ENCODE measurements at regions not wholly inside any gene's neighbourhood (a gene's known extent, or its start where the extent isn't known, plus 50 kb on each side); places are given as distances from the start of the nearest gene placed in this dataset.

DNA sequence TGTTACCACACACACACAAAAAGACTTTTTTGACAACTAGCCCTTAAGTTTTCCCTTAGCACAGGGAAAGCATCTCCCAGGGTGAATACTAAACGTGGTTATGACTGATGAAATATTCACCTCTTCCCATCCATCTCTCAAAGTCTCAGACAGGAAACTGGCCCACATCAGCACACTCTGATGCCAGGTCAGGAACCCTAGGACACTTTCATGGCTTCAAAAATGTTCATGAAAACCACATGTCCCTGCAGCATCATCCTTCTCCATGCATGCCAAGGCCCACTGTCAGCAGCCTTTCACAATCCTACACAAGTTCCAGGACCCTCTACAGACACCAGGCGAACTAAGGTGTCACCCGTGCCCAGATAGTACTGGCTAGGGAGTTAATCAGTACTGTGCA, 68.7 kb downstream of the DNTTIP2 start:
- TF ChIP-seq, protein P1, sequence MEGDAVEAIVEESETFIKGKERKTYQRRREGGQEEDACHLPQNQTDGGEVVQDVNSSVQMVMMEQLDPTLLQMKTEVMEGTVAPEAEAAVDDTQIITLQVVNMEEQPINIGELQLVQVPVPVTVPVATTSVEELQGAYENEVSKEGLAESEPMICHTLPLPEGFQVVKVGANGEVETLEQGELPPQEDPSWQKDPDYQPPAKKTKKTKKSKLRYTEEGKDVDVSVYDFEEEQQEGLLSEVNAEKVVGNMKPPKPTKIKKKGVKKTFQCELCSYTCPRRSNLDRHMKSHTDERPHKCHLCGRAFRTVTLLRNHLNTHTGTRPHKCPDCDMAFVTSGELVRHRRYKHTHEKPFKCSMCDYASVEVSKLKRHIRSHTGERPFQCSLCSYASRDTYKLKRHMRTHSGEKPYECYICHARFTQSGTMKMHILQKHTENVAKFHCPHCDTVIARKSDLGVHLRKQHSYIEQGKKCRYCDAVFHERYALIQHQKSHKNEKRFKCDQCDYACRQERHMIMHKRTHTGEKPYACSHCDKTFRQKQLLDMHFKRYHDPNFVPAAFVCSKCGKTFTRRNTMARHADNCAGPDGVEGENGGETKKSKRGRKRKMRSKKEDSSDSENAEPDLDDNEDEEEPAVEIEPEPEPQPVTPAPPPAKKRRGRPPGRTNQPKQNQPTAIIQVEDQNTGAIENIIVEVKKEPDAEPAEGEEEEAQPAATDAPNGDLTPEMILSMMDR (IDR thresholded peaks at IDR 0.05; ENCODE audit: insufficient read depth, low read length) = no peak
- peak; percentile 56 for DNase-seq (ENCODE audit: low read depth)
- no peak overlapping the region for H3K4me3 ChIP-seq (ENCODE audit: low read depth, low read length)

DNA sequence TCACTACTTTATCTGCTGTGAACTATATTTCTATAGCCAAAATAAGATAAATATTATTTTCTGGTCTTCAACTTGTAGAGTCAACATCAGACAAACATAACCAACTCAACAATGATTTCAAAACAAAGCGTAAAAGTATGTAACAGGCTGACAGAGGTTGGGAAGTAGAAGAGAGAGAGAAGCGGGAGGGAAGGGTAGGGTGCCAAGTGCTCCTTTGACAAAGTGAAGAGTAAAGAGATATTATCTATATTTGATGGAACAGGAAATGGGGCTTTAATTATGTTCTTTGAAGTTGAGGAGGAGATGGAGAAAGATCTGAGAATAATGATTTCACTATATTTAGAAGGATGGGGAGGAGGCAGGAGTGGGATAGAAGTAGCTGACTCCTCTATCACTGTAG, 70.1 kb downstream of the DNTTIP2 start:
- no peak for DNase-seq (ENCODE audit: low read depth)
- no peak overlapping the region for H3K4me3 ChIP-seq (ENCODE audit: low read depth, low read length)
- TF ChIP-seq, protein P1 (IDR thresholded peaks at IDR 0.05; ENCODE audit: insufficient read depth, low read length) = no peak

DNA sequence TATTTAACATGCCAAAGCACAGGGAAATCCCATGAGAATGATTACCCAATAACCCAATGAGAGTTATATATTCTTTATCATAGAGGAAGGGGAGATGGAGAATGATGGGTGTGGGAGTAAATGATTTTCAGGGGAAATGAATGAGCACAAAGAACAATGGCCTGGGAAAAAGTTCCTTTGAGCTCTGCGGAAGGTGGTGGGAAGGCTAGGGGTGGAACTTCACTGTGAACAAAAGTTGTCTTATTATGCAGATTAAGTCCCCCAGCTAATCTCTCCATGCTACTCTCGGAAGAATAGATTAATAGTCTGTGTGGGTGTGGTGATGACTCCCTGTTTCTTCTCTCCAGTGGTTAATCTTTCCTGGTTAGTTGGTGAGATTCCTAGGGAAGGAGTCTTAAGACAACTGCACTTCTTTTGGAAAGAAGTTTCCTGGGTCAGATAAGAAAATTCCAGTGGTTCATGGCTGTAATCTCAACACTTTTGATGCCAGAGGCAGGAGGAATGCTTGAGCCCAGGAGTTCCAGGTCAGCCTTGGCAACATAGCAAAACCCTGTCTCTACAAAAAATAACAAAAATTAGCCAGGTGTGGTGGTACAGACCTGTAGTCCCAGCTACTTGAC, 71.6 kb downstream of the DNTTIP2 start:
- H3K4me3 ChIP-seq (ENCODE audit: low read depth, low read length) = no peak overlapping the region
- TF ChIP-seq, protein P1 (IDR thresholded peaks at IDR 0.05; ENCODE audit: insufficient read depth, low read length) = no peak
- DNase-seq (ENCODE audit: low read depth) = peak; percentile 74

DNA sequence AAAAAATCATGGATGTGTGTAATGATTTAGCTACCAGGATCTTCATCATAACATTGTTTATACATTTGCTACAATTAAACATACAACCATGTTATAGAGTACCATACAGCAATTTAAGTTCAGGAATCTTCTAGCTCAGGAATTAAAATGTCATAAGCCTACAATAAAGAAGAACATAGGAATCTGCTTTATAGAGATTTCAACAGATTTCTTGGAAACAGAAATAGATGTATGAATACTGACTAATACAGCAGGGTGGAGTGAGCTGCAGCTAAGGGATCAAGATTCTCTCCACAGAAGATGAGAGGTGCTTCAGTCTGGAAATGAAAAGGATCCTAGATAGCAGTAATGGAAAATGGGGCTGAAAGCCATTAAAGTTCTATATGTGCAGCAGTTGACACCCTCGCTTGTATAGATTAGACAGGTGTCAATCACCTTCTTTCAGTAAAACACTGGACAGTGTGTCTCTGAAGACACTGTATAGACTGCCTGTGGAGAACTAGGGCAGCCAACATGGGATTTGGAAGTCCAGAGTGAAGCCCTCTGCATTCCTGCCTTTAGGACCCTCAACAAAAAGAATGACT, 73.9 kb downstream of the DNTTIP2 start:
- peak; percentile 71 for DNase-seq (ENCODE audit: low read depth)

DNA sequence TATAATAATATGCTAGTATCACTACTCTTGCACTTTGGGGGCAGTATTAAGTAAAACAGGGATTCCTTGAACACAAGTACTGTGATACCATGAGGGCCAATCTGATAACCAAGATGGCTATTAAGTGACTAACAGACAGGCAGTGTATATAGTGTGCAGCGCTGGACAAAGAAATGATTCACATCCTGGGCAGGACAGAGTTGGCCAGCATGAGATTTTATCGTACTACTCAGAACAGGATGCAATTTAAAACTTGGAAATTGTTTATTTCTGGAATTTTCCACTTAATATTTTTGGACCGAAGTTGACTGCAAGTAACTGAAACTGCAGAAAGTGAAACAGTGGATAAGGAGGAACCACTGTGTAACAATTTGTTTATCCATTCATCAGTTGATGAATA, 74.6 kb downstream of the DNTTIP2 start:
- H3K4me3 ChIP-seq (ENCODE audit: low read depth, low read length) = no peak overlapping the region

More for the DNA sequence above, 73.9 kb downstream of the DNTTIP2 start:
- TF ChIP-seq, protein P1 (IDR thresholded peaks at IDR 0.05; ENCODE audit: insufficient read depth, low read length) = no peak
- H3K4me3 ChIP-seq (ENCODE audit: low read depth, low read length) = no peak overlapping the region

DNA sequence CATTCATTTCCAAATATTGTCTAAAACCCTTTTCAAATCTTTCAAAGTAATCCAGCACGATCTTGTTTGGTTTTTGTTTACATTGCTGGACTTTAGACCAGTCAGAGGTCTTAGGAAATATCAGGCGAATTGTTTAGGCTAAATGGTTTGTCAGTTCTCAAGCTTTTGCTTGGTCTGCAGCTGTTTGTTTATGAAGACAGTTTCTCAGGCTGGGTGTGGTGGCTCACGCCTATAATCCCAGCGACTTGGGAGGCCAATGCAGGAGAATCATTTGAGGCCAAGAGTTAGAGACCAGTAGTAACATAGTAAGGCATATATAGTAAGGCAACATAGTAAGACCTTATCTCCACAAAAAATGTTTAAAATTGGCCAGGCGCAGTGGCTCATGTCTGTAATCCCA, 77.5 kb downstream of the DNTTIP2 start:
- TF ChIP-seq, protein P1 (IDR thresholded peaks at IDR 0.05; ENCODE audit: insufficient read depth, low read length) = no peak
- no peak for DNase-seq (ENCODE audit: low read depth)
- no peak overlapping the region for H3K4me3 ChIP-seq (ENCODE audit: low read depth, low read length)

More for the DNA sequence above, 74.6 kb downstream of the DNTTIP2 start:
- TF ChIP-seq, protein P1 (IDR thresholded peaks at IDR 0.05; ENCODE audit: insufficient read depth, low read length) = no peak
- peak; percentile 97 for DNase-seq (ENCODE audit: low read depth)
